Keratinocyte (primary cell): ENCODE measurements at regions not wholly inside any gene's neighbourhood (a gene's known extent, or its start where the extent isn't known, plus 50 kb on each side); places are given as distances from the start of the nearest gene placed in this dataset.

Experiments
- DNase-seq: peaks from one replicate; pipeline ENCODE4 v3.0.0-alpha.2; 2011; ENCODE audit warnings: low read depth, missing footprints, low spot score
- FAIRE-seq: peaks from 2 replicates; lab custom pipeline; 2011; peaks lifted over from hg19 to GRCh38; lab: Jason Lieb, UNC
- H2AFZ ChIP-seq: 2 replicates; pipeline ENCODE4 v1.6.0; 2012; ENCODE audit warnings: low read length, control low read depth, inconsistent platforms; ENCODE audit not compliant: control insufficient read depth
- H3K27ac ChIP-seq: 2 replicates; pipeline ENCODE4 v1.5.1; 2011; ENCODE audit warnings: low read length; ENCODE audit not compliant: control insufficient read depth, insufficient read depth
- H3K27me3 ChIP-seq: 3 replicates; pipeline ENCODE4 v1.6.0; 2011; ENCODE audit warnings: low read length; ENCODE audit not compliant: control insufficient read depth, insufficient read depth; ENCODE audit errors: extremely low read depth
- H3K36me3 ChIP-seq, 2 experiments: 2 replicates in 1 of 2; 3 replicates in 1 of 2; pipeline ENCODE4 v1.5.1; 2011; ENCODE audit warnings: low read length in 2 of 2, mild to moderate bottlenecking in 1 of 2; ENCODE audit not compliant: control insufficient read depth in 2 of 2, insufficient read depth in 2 of 2; ENCODE audit errors: extremely low read depth in 1 of 2
- H3K4me1 ChIP-seq: 3 replicates; pipeline ENCODE4 v1.5.1; 2011; ENCODE audit warnings: low read length; ENCODE audit not compliant: control insufficient read depth, insufficient read depth; ENCODE audit errors: extremely low read depth
- H3K4me2 ChIP-seq: 3 replicates; pipeline ENCODE4 v1.6.0; 2011; ENCODE audit warnings: low read depth, low read length; ENCODE audit not compliant: control insufficient read depth, insufficient read depth; ENCODE audit errors: extremely low read depth
- H3K4me3 ChIP-seq, 3 experiments: fragments of 200-600 bp in 1 of 3; sonication (generic) in 1 of 3; 2 replicates in 2 of 3; 3 replicates in 1 of 3; pipeline ENCODE4 v1.5.1; 2011 to 2016; ENCODE audit warnings: low read length in 3 of 3, mild to moderate bottlenecking in 3 of 3, control low read depth in 2 of 3, inconsistent platforms in 1 of 3, low read depth in 1 of 3, mixed read lengths in 1 of 3, mixed run types in 1 of 3, moderate library complexity in 1 of 3; ENCODE audit not compliant: control insufficient read depth in 2 of 3, insufficient read depth in 2 of 3; ENCODE audit errors: extremely low read depth in 1 of 3
- H3K79me2 ChIP-seq: 2 replicates; pipeline ENCODE4 v1.6.0; 2012; ENCODE audit warnings: low read length; ENCODE audit not compliant: control insufficient read depth, insufficient read depth
- H3K9ac ChIP-seq: 3 replicates; pipeline ENCODE4 v1.6.0; 2011; ENCODE audit warnings: low read length; ENCODE audit not compliant: control insufficient read depth, insufficient read depth; ENCODE audit errors: extremely low read depth
- H3K9me1 ChIP-seq: 3 replicates; pipeline ENCODE4 v1.6.0; 2011; ENCODE audit warnings: low read length; ENCODE audit not compliant: control insufficient read depth, insufficient read depth; ENCODE audit errors: extremely low read depth
- H3K9me3 ChIP-seq: 2 replicates; pipeline ENCODE4 v1.5.1; 2012; ENCODE audit warnings: low read depth, low read length; ENCODE audit not compliant: control insufficient read depth
- H4K20me1 ChIP-seq: 3 replicates; pipeline ENCODE4 v1.6.0; 2011; ENCODE audit warnings: low read length; ENCODE audit not compliant: control insufficient read depth, insufficient read depth; ENCODE audit errors: extremely low read depth
- CTCF ChIP-seq, 3 experiments: IDR thresholded peaks in 1 of 3; conservative IDR thresholded peaks in 1 of 3; optimal IDR thresholded peaks in 1 of 3; 2 replicates in 2 of 3; 3 replicates in 1 of 3; pipeline versions ENCODE3 to v1.5.1; 2011; ENCODE audit warnings: low read length in 3 of 3, mild to moderate bottlenecking in 3 of 3, moderate library complexity in 2 of 3, control low read depth in 1 of 3, inconsistent platforms in 1 of 3; ENCODE audit not compliant: insufficient read depth in 2 of 3; ENCODE audit errors: extremely low read depth in 1 of 3
- EZH2 ChIP-seq: IDR thresholded peaks from one replicate; pipeline ENCODE4 v1.6.1; 2012; ENCODE audit warnings: inconsistent platforms, mild to moderate bottlenecking, low read length, moderate library complexity
- dilution Hi-C: fragments of 300-500 bp; cut with MboI; formaldehyde crosslinking; loops from one replicate; pipeline ENCODE4 v1.7.0; 2020; ENCODE audit warnings: low sequenced_read_pairs; ENCODE audit not compliant: extremely low pct_ligation_motif_present

- no peaks in the 10 kb centered on the region for H4K20me1 ChIP-seq
- no peaks in the 10 kb centered on the region for H3K9me1 ChIP-seq
- no peaks in the 10 kb centered on the region for H3K9me3 ChIP-seq
- no peak for TF ChIP-seq CTCF (optimal IDR thresholded peaks at IDR 0.05 in 1 of 3, IDR thresholded peaks at IDR 0.05 in 1 of 3, conservative IDR thresholded peaks at IDR 0.05 in 1 of 3; ENCODE audit: extremely low read depth in 1 of 3, insufficient read depth in 2 of 3, low read length in 3 of 3)
- TF ChIP-seq EZH2 = no peak
- no peaks in the 10 kb centered on the region for H3K36me3 ChIP-seq
- peak; percentile 96 for FAIRE-seq
- dilution Hi-C loops = no loop called here
- no peaks in the 10 kb centered on the region for H3K27me3 ChIP-seq
- peak overlapping the region; percentile 2 for H2AFZ ChIP-seq
- peaks cover 44% of the 10 kb centered on the region for H3K4me1 ChIP-seq
- H3K27ac ChIP-seq = peak overlapping the region; percentile 88
- peak overlapping the region; percentile 60 for H3K9ac ChIP-seq
- H3K4me2 ChIP-seq = peak overlapping the region; percentile 52
- H3K4me3 ChIP-seq = no peak overlapping the region
- H3K79me2 ChIP-seq = no peaks in the 10 kb centered on the region
- peak; percentile 89 for DNase-seq
Measured at GRCh38 chr7:40922316-40922670, 780.6 kb downstream of the INHBA start.

- H3K9me3 ChIP-seq = no peaks in the 10 kb centered on the region
- H3K9ac ChIP-seq = peak overlapping the region; percentile 60
- H3K27ac ChIP-seq = peak overlapping the region; percentile 88
- H3K9me1 ChIP-seq = no peaks in the 10 kb centered on the region
- H4K20me1 ChIP-seq = no peaks in the 10 kb centered on the region
- H3K36me3 ChIP-seq = no peaks in the 10 kb centered on the region
- no peaks in the 10 kb centered on the region for H3K27me3 ChIP-seq
- dilution Hi-C loops = no loop called here
- no peaks in the 10 kb centered on the region for H3K79me2 ChIP-seq
- TF ChIP-seq CTCF (optimal IDR thresholded peaks at IDR 0.05 in 1 of 3, IDR thresholded peaks at IDR 0.05 in 1 of 3, conservative IDR thresholded peaks at IDR 0.05 in 1 of 3; ENCODE audit: extremely low read depth in 1 of 3, insufficient read depth in 2 of 3, low read length in 3 of 3) (no peak), EZH2 (no peak)
- no peak for DNase-seq
- H3K4me2 ChIP-seq = peak overlapping the region; percentile 52
- H3K4me3 ChIP-seq = peak overlapping the region in 1 of 3 experiments; percentile 6
- peak overlapping the region; percentile 54 for H2AFZ ChIP-seq
- H3K4me1 ChIP-seq = peaks cover 44% of the 10 kb centered on the region
- peak; percentile 52 for FAIRE-seq
Measured at GRCh38 chr7:40921589-40922315, 781.1 kb downstream of the INHBA start.
